Anterior cingulate cortex (tissue), 58 donors: ENCODE measurements at regions not wholly inside any gene's neighbourhood (a gene's known extent, or its start where the extent isn't known, plus 50 kb on each side); places are given as distances from the start of the nearest gene placed in this dataset.
"Not testable (repeated sequence)": the region's sequence is repeated elsewhere in the genome, so short reads cannot be mapped to it uniquely, and the experiment has no call there.

ENCODE experiments used
- DNase-seq, 58 donors: peaks; one replicate each; lab custom pipeline; 2025; lab: John Stamatoyannopoulos, UW

DNA sequence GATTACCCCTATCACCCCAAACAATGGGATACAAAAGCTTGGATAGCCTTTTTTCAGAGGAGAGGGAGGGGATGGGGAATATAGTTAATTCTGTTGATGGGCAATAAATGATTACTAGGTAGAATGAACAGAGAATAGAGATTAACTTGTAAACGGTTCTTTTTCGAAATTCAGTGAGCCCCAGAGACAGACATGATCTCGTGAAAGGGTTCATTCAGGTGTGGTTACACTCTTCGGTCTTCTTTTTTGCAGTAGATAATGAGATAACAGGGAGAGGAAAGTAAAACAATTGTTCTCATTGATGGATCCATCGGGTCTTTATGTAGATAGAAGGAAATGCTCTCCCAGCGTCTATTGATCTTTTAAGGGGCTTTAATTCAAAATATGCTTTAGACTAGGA is 69.3 kb upstream of the RASSF8 start:
- DNase-seq: no peak

DNA sequence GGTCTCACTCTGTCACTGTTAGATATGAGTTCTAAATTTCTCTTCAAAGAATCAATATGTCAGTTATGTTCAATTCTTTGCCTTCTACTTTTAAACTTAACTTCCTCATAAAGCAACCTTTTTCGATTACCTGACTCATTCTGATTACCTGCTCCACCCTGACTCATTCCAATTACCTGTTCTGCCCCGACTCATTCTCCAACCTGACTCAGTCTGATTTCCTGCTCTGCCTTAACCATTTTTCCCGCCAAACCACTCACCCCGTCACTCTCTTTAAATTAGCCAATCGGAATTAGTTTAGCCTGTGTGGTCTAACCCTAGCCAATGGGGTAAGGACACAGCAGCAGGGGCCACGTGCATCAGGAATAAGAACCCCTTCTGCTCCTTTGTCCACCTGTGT is 67.4 kb upstream of the RASSF8 start:
- not testable (repeated sequence) for DNase-seq

DNA sequence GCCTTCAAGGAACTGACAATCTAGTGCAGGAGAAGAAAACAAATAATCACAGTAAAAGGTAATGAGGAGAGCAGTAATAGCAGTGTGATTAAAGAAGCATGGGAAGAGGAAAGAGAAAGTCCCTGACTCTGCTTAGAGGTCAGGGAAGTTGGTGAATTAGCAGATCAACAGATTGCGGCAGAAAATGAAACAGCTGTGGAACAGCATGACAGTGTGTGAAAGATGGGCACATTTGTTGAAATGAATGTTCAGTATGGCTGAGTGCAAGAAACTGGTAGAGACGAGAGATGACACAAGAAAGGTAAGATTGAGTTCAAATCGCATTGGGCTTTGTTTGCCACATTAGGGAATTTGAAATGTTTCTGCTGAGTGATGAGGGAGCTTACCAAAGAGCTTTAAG is 63.7 kb upstream of the RASSF8 start:
- no peak for DNase-seq

DNA sequence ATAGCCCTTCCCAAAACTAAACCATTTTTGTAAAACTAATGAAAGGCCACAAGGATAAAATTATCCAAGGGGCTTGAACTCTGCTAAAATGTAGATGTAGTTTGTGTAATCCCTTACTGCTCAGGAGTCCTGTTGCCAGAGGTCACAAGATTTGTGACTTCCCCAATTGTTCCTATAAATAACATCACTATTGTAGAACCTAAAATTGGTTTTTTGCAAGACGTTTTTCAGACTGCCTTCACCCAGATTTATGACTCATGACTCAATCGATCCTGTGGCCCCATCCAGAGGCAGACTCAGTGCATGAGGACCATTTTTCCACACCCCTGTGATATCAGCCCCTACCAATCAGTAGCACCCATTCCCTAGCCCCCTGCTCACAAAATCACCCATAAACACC is 61.5 kb upstream of the RASSF8 start:
- no peak for DNase-seq

DNA sequence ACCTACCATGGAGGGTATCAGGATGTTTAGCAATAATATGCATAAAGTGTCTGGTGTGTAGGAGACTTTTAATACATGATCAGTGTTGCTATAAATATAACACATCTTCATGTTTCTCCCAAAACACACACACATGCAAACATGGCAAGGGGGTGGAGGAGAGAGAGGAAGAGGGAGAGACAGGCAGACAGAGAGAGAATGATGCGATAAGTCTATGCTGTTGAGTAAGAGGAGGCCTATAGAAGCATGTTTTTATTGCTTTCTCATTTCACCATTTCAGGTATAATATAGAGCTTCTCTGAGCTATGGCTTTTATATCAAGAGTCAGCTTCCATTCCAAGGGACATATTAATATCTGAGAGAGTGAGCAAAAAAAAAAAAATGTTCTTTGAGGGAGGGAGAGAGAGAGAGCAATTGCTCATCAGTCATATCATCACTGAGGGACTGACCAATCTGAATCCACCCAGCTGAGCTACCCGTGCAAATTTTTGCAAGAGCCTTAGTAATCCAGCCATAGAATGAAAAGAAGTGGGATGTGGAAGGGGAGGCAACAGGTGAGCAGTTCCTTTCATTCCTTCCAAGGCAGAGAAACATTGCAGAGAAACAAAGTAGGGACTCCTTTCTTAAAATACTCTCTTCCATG is 54.8 kb upstream of the RASSF8 start:
- no peak for DNase-seq

DNA sequence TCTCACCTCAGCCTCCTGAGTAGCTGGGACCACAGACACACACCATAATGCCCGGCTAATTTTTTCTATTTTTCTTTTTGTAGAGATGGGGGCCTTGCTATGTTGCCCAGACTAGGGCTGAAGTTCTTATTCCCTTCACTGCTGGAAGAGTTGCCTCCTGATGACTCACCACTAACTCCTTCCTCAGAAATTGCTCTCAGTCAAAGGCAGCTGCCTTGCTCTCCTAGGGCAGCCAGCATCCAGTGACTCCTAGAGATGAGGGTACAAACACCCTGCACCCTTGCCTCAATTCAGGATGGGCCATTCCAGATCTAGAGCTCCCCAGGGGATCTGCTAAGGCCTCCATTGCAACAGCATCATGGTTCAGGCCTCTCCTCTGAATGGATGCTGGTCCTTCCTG is 54.0 kb upstream of the RASSF8 start:
- no peak for DNase-seq

DNA sequence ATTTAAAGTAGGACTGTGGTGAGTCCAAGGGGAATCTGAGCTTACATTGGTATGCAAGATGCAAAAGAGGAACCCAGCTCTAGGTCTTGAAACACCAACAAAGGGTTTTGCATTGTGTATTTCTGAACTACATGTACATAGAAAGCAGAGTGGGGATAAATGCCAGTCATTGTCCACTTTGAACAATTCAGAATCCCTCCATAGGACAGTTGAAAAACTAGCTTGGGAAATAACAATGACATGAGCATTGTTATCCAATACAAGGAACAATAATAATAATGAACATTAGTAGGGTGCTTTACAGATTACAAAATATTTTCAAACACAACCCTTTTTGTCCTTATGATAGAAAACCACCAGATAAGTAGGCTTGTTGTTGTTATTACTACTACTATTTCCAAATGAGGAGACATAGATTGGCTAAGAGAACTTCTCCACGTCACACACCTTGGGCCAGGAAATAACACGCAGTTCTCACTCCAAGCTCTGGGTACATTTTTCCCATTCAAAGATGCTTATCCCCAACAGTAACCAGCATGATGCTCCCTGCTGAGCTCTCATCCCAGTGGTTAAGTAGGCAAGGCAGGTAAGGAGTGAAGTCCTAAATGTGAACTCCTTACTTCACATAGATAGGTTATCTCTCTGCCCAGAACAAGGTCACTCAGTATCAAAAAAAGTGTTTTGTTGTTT is 51.7 kb upstream of the RASSF8 start:
- no peak for DNase-seq
